GM21515 (cell line): ENCODE measurements at regions not wholly inside any gene's neighbourhood (a gene's known extent, or its start where the extent isn't known, plus 50 kb on each side); places are given as distances from the start of the nearest gene placed in this dataset.

ENCODE experiments used
- ATAC-seq: cut with Tn5 transposase; IDR thresholded peaks from one replicate; pipeline ENCODE4 v1.9.1; 2021; ENCODE audit not compliant: unreplicated experiment

GRCh38 chr2:122471753-122472152, 716.3 kb downstream of the TSN start:
- ATAC-seq: no peak

- ATAC-seq: no peak
Observed at GRCh38 chr2:122478117-122478516, 722.7 kb downstream of the TSN start.

- no peak for ATAC-seq
Observed at GRCh38 chr2:122478771-122479170, 723.3 kb downstream of the TSN start.

- ATAC-seq: no peak
Observed at GRCh38 chr2:122480501-122481243, 725.2 kb downstream of the TSN start.

GRCh38 chr2:122481244-122481622, 725.8 kb downstream of the TSN start:
- ATAC-seq: no peak

- no peak for ATAC-seq
Observed at GRCh38 chr2:122481717-122482116, 726.3 kb downstream of the TSN start.

GRCh38 chr2:122486086-122486485, 730.6 kb downstream of the TSN start:
- no peak for ATAC-seq

- ATAC-seq: no peak
Observed at GRCh38 chr2:122486705-122487415, 731.4 kb downstream of the TSN start.

GRCh38 chr2:122491011-122491410, 735.6 kb downstream of the TSN start:
- no peak for ATAC-seq

GRCh38 chr2:122500316-122501105, 745.1 kb downstream of the TSN start:
- ATAC-seq: no peak

- no peak for ATAC-seq
Observed at GRCh38 chr2:122506620-122507019, 751.2 kb downstream of the TSN start.

- no peak for ATAC-seq
Observed at GRCh38 chr2:122507261-122507660, 751.8 kb downstream of the TSN start.

- ATAC-seq: no peak
Observed at GRCh38 chr2:122512091-122512490, 756.6 kb downstream of the TSN start.

- no peak for ATAC-seq
Observed at GRCh38 chr2:122514451-122514996, 759.1 kb downstream of the TSN start.

GRCh38 chr2:122515731-122516290, 760.4 kb downstream of the TSN start:
- no peak for ATAC-seq

- ATAC-seq: no peak
Observed at GRCh38 chr2:122516775-122517174, 761.3 kb downstream of the TSN start.

- no peak for ATAC-seq
Observed at GRCh38 chr2:122519366-122519765, 763.9 kb downstream of the TSN start.

- no peak for ATAC-seq
Observed at GRCh38 chr2:122519821-122520611, 764.6 kb downstream of the TSN start.

GRCh38 chr2:122523143-122523542, 767.7 kb downstream of the TSN start:
- ATAC-seq: no peak

GRCh38 chr2:122523981-122524380, 768.5 kb downstream of the TSN start:
- ATAC-seq: no peak
